ENCODE measurements at regions not wholly inside any gene's neighbourhood (a gene's known extent, or its start where the extent isn't known, plus 50 kb on each side); places are given as distances from the start of the nearest gene placed in this dataset.

DNA sequence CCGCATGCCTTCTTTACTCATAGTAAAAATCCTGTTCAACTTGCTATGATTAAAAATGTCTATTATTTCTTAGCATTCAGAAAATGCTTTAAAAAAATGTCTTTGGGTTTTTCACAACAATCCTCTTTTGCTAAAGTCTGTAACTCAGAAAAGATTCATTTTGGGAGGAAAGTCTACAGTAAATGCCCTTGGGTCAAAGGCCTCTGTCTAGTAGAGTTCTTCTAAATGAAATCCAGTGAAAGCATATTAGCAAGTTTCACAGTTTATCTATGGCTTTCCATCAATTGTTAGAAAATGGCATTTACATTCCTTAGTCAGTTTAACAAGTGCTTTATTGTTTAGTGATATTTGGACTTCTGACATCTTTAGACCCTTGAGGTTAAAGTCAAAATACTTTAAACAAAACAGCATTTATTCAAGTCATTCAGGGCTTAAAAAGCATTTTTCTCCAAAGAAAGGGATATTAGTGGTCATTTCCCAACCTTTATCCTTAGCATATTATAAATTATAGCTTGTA lies 137.1 kb upstream of the TARS1 start:
- no peak for DNase-seq

- no peak for DNase-seq
These were observed 136.2 kb upstream of the TARS1 start for GRCh38 chr5:33304601-33305000.

DNA sequence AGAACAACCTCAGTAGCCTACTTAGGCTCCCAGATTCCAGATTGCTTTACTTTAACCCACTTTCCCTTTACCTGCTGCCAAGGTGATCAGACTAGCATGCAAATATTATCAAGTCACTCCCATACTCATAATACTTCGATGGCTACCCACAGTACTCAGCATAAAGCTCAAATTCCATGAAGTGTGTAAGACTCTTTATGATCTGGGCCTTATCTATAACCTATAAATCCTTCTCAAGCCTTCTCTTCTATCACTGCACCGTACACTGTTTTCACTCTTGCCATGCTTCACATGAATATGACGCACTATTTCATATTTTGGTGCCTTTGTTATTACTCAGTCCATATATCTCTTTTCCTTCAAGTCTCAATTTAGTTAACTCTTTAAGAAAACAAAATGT lies 135.2 kb upstream of the TARS1 start:
- DNase-seq, result no peak

GRCh38 chr5:33306758-33307157 lies 134.0 kb upstream of the TARS1 start:
- DNase-seq, result no peak

DNA sequence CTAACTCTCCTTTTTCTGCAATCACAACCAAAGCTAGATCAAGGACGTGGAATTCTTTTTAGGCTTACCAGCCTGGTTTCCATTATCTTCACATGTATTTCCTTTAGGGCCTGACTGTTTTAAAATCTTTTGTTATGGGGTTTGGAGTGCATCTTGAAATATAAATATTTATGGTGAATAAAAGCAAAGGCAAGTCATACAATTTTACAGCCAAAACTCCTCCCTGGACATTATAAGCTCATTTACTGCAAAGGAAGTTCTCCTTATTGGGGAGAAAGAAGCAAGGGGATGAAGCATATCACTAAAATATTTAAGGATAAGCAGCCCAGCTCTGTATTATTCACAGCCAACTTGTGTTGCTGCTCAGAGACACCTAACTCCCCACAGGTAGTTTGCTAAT lies 132.2 kb upstream of the TARS1 start:
- DNase-seq, result no peak

GRCh38 chr5:33309068-33309467 lies 131.7 kb upstream of the TARS1 start:
- no peak for DNase-seq

- no peak for DNase-seq
These were observed 131.0 kb upstream of the TARS1 start for GRCh38 chr5:33309536-33310345.

DNA sequence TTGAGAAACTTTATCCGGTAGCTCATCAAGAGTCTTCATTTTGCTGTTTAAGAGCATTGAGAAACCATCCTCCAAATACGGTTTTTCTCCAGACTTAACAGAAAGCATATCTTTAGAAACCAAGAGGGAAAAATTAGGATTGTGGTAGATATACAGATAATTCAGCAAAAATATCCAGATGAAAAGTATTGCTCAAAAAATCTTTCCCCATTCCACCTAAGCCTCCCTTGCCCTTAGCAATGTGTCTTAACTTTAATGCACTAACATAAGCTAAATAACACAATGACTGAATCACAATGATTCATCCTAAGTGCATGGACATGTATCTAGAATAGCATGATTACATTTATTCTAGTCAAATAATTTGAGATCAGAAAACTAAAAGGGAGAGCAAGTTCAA lies 130.3 kb upstream of the TARS1 start:
- DNase-seq, result no peak

GRCh38 chr5:33311893-33312292 lies 128.9 kb upstream of the TARS1 start:
- DNase-seq, result no peak

GRCh38 chr5:33312571-33313549 lies 127.9 kb upstream of the TARS1 start:
- DNase-seq, result no peak

- no peak for DNase-seq
These were observed 125.6 kb upstream of the TARS1 start for GRCh38 chr5:33315189-33315588.

GRCh38 chr5:33316773-33317172 lies 124.0 kb upstream of the TARS1 start:
- DNase-seq, result no peak

DNA sequence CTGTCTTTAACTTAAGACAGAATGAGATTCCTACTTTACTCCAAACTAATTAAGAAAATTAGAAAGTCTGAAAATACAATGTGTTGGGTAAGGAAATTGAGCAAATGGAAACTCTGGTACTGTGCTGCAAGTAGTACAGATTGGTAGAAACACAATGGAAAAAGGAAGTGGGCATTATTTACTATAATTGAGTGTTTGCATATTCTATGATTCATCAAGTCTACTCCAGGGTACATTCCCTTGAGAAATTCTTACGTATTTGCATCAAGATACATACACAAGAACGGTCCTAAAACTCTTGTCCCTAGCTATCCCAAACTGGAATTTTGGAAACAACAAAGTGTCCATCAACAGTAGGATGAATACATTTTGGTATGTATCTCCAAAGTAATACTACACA lies 123.5 kb upstream of the TARS1 start:
- DNase-seq, result no peak

DNA sequence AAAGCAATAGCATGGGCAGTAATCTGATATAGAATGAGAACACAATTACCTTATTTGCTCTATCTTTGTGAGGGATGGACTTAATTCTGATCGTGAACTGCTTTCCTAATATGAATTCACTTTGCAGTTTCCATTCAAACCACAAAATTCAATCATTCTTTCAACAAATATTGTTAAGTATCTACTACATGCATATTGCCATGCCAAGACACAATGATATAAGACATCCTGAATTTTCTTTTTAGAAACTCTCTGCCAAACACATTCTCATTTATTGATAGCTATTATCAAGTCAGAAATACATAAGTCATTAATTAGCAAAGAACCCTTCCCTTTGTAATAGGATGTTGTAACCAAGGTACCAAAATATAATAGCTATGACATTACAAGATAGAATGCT lies 121.6 kb upstream of the TARS1 start:
- DNase-seq, result no peak

DNA sequence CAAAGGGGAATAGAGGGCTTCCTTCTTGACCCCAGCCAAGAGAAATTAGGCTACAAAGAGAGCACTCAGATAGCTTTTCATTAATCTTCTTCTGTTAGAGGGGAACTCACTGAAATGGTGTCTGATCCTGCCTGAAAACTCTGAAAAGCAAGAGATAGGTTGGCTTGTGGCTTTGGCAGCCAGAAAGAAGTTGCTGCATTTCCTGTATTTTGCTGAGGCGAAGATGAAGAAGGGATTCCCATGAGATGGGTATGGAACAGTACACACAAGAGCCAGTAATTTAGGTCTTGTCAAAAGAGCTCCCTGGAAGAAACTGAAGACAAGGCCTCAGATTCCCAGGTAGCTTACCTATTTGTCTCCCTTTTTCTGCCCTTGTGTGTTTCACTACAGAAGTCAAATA lies 120.9 kb upstream of the TARS1 start:
- DNase-seq, result no peak

DNA sequence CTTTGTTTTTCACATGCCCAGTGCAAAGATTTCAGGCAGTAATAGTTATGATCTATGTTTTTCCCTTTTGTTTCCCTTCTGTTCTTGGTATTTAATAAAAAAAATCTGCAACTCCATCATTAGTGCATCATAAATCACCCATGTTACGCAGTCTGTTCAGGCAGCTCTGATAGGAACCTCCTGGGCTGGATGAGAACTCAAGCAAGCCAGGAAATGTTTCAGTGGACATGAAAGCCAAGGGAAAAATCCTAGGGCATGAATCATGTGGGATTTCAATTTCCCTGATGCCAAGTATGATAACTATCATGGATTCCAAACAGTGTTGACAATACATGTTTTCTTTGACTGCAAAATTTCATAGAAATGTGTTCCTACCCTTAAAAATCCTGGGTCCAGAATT lies 119.7 kb upstream of the TARS1 start:
- no peak for DNase-seq

- DNase-seq, result no peak
These were observed 118.1 kb upstream of the TARS1 start for GRCh38 chr5:33322632-33323031.

- DNase-seq, result no peak
These were observed 116.0 kb upstream of the TARS1 start for GRCh38 chr5:33324667-33325307.

DNA sequence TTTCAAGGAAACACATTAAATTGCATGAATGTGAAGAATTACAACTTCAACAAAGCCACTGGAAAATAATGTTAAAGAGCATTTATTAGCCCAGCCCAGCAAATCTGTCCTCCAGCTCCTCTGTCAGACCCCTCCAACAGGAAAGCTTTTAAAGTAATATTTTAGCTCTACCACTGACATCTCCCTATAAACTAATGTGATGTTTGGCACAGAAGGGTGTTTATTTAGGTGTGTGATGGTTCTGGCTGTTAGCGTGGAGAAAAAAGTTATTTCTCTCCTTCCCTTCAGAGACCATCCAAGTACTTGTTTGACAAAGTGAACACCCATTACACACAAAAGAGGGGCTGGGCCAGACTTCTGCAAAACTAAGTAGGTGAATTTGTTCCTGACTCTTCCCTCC lies 111.9 kb upstream of the TARS1 start:
- no peak for DNase-seq

GRCh38 chr5:33329891-33330290 lies 110.9 kb upstream of the TARS1 start:
- no peak for DNase-seq

- no peak for DNase-seq
These were observed 110.3 kb upstream of the TARS1 start for GRCh38 chr5:33330426-33330825.

DNA sequence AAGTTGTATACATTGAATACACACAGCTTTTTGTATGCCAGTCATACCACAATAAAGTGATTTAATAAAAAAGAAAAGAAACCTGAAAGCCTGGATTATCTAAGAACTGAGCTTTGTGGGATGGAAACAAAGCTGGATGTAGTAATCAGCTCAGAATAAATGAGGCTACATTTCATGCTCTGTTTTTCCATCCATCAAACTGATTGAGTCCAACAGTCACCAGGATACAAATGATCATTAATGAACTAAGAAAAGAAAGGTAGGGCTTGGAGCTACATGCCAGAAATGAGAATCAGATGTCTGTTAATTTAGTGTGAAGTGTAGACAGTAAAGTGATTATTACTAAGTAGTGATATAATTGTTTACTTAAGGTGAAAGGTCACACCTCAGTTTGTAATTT lies 109.8 kb upstream of the TARS1 start:
- no peak for DNase-seq

DNA sequence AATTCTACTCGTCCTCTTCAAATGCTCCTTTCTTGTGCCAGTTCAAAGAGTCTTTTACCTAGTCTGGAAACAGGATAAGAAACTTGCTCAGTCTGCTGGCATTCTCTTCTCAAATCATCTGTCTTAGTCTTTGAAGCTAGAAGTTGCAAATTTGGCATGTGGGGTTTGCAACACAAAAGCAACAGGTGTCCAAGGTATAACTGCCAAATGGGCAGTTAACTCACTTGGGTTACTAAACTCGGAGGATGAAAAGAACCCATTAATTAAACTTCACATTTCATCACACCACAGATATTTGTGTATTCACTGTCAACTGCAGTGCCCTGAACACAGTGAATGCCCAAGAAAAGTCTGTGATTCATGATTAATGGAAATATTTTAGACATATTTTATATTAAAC lies 108.0 kb upstream of the TARS1 start:
- DNase-seq, result no peak

Measured in NCI-H526 (cell line).